NCI-H1417 treated with DMSO at 0.1 percent for 48 hours (cell line): ENCODE measurements at regions not wholly inside any gene's neighbourhood (a gene's known extent, or its start where the extent isn't known, plus 50 kb on each side); places are given as distances from the start of the nearest gene placed in this dataset.

ENCODE experiments used
- DNase-seq: peaks from one replicate; lab custom pipeline; 2025; lab: John Stamatoyannopoulos, UW

DNA sequence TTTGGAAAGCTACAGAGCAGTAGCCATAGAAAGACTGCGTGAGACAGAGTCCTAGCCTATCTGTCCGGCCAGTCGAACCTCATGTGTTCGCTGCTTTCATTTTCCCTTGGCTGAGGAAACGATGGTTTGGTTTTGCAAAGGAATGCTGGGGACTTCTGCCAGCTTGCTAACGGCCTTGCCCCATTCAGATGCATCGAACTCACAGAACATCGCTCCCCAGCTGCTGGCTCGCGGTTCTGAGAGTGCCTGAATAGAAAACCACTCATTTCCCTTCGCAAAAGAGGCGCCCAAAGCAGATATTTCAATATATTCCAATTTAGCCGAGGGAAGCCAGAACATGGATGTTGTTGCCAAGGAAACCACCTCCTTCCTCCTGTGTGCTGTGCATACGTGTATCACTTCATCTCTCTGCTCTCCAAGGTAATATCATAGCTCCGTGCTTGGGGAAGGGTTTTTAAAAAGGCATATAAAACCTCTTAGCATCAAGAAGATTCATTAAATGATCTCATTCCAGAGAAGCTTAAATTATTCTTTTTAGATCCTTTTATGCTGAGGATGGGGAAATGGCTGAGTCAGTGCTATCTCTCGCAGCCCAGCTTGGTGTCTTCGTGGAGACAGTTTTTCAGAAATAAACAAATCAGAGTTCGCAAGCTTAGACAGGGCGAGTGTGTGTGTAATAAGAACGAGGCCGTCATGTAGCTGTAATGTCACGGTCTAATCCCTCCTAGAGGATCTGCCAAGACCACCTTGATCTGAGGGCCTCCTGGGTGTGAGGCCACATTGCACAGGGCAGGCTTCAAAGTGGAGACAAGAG is 215.2 kb downstream of the RPS24 start:
- DNase-seq: no peak

GRCh38 chr10:78249690-78250089 is 216.0 kb downstream of the RPS24 start:
- DNase-seq: no peak

GRCh38 chr10:78250313-78251015 is 216.8 kb downstream of the RPS24 start:
- DNase-seq: no peak

GRCh38 chr10:78251016-78251385 is 217.3 kb downstream of the RPS24 start:
- DNase-seq: no peak

DNA sequence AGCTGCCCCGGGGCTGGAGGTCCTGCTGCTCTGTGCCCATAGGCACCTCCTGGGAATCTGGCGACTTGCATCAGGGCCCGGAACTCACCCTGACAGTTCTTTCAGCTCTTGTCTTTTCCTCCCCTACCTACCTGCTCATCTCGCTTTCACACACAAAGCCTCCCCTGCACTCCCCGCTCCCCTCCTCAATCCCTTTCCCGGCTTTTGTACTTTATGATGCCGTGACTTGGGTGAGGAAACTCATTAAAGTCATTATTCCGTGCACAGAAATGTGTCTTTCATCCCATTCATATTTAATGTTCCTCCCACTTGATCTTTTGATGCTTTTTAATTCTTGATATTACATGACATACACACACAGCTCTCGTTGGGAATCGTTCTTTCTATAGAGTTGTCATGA is 218.6 kb downstream of the RPS24 start:
- DNase-seq: no peak

DNA sequence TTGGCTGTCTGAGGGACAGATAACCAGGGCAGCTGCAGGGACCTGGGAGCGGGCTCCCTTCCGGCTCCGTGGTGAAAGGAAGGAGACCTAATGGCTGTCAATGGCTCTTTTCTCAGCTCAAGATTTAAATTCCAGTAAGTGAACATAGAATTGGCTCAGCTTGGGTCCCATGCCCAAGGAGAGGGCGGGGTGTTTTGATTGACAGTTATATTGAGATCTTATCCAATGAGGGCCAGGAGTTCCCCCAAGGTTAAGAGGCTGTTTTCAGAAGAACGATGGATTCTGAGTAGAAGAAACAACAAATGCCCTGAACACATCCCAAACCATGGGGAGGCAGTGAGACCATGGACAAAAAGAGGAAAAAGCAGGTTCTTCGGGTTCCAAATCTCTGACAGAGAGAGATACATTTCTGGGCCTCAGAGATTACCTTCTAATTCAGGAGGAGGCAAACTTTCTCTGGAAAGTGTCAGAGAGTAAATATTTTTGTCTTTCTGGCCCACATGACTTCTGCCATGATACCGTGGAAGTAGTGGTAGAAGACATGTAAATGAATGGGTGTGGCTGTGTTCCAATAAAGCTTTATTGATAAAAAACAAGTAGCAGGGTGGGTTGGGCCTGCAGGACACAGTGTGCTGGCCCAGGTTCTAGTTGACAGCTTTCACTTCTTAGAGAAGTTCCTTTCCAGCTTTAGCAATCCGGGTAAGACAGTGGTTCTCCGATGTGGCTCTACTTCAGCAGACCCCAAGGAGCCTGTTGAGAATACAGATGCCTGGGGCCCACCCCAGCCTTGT is 219.6 kb downstream of the RPS24 start:
- no peak for DNase-seq

DNA sequence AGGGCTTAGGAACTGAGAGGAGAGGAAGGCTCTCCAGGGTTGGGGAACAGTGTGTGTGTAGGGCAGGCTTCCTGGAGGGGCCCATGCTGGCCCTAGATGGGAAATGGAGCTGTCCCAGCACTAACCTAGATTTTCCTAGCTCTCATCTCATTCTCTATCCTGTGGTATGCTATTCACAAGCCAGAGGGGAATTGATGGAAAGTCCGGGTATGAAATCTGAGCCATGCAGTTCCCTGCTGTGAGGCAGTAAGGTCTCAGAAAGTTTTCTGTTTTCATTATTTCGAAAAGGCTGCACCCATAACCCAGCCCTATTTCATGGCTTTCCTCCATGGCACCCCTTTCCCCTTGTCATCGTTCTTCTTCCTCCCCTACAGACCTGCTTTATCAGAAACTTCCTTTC is 220.3 kb downstream of the RPS24 start:
- no peak for DNase-seq

GRCh38 chr10:78255214-78255613 is 221.6 kb downstream of the RPS24 start:
- no peak for DNase-seq

DNA sequence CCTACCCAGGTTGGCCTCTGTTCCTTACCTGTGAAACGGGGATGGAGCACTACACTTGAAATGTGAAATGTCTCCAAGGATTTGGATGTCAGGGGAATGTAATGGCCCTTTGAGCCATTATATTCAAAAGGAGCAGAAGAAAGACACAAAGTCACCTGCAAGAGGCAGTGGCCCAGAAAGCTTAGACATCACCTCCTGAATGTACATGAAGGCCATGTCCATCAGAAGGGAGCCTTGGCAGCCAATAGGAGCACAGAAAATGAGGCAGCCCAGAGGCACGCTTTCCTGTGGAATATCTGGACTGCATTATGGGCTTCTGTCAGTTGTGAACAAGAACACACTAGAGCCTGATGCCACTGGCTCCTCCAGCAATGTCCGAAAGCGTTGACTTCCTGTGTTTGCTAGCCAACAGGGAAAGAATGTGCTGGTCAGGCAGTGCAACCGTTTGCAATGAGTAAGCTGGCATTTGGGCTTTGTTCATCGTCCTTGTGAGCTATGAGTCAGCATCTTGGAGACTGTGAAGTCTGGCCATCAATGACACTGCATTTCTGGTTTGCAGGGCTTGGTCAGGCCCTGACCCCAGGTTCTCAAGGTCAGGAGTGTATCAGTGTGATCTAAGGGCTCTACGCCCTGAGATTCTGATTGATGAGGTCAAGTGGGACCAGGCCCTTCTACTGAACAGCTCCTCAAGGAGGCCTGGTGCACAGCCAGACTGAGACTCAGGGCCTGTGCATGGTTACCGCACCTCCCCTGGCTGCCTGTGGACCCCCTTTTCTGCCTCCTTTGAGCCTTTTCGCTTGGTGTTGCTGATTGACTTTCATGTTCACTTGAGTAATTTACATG is 222.4 kb downstream of the RPS24 start:
- DNase-seq: no peak

DNA sequence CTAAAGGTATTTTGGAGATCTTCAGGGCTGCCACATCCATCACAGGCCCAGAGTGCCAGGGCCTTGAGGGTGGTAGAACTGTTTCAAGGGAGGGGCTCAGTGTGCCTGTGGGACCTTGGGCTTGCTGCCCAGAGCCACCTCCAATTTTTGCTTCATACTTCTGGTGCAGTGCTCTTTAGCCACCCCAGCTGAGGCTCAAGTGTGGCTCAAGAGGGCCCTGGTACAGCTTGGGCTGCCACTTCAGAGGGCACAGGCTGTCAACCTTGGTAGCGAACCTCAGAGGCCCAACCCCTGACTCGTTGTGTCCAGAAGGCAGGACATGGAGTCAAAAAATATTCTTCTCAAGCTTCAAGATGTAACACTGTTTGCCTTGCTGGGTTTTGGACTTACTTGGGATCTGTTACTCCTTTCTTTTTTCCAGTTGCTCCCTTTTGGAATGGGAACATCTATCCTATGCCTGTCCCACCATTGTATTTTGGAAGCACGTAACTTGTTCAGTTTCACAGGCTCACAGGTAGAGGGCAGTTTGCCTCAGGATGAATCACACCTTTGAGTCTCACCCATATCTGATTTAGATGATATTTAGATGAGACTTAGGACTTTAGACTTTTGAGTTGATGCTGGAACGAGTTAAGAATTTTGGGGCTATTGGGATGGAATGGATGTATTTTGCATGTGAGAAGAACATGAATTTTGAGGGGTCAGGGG is 224.8 kb downstream of the RPS24 start:
- DNase-seq: no peak

GRCh38 chr10:78259391-78259790 is 225.7 kb downstream of the RPS24 start:
- DNase-seq: no peak

DNA sequence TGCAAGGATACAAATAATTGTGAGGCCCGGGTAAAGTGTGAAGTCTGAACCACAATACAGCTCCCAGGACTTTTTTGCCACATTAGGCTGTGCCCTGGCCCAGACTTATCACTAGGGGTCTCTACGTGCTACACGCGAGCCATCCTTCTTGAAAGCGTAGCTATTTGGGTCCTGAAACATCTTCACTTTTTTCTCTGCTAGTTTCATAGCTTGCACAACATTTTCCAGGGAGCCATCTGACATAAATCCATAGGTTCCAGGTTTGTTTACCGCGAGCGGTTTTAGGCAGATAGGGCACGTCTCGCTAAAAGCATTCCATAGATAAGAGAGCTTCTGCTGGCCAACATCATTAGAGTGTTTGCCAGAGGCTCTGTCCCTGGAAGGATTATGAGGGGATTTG is 226.5 kb downstream of the RPS24 start:
- no peak for DNase-seq

- DNase-seq: no peak
Measured at GRCh38 chr10:78260680-78261079, 227.0 kb downstream of the RPS24 start.

- DNase-seq: no peak
Measured at GRCh38 chr10:78261291-78261690, 227.6 kb downstream of the RPS24 start.

- no peak for DNase-seq
Measured at GRCh38 chr10:78262860-78263259, 229.2 kb downstream of the RPS24 start.

DNA sequence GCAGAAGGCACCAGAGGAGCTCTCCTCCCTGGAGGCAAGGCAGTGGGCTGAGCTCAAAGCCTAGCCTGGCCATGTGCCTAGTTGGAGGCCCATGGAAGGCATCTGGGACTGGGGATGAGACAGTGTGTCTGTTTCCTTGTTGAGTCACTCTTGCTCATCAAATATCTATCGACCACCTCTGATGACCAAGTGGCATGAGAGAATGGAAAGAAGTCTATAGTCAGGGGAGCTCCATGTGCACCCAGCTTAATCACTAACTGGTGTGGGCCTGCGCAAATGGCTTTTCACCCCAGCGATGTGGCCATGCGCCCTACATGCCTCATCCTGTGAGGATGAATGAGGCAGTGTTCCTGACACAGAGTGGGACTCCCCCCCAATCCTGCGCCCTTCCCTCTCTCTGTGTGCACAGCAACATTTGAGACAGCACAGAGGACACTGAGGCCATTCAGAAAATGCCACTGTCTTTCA is 229.9 kb downstream of the RPS24 start:
- DNase-seq: no peak

- no peak for DNase-seq
Measured at GRCh38 chr10:78264361-78264760, 230.7 kb downstream of the RPS24 start.

DNA sequence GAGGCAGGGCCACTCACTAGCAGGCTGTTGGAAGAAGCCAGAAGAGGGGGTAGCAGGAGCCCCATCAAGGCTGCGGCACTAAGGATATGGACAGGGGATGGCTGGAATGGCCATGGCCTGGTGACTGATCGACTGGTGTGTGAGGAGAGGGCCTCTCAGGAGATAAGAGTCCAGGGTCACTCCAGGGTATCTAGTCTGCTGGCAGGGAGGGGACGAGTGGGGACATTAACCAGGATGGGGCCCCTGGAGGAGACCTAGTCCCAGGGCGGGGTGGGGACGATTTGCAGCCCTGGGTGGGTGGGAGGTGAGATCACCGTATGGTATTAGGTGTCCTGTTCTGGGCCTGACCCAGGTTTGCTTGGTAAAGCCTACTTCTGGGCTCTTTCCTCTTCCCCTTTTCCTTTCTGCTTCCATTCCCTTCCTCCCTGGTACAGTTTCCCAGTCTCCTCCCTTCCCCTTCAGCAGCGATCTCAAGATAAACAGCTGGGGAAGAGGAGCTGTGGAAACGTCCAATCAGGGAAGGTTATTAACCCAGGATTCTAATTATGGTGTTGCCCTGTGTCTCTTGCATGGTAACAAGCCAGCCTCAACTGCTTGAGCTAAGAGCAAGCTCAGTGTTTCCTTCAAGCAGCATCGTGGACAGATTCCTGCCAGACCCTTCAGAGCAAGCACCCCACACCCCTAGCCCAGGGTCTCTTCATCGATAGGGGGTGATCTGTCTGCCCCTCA is 233.2 kb downstream of the RPS24 start:
- peak; percentile 15 for DNase-seq

DNA sequence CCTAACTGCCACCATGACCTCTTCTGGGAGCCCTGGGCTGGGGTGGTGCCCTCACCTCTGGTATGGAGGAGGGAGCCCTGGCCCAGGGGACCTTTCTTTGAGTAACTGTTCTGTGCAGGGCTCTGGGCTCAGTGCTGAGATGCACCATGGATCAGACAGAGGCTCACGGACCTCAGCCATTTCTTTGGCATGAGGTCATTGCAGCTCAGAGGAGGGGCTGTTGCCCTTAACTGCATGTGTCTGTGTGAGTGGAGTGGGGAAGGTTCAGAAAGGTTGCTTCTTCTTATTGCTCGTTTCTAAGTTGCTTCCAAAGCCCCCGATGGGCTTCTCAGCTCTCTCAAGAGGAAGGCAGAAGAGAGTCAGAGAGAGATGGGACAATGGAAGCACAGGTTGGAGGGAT is 233.9 kb downstream of the RPS24 start:
- DNase-seq: no peak

- DNase-seq: no peak
Measured at GRCh38 chr10:78269060-78269459, 235.4 kb downstream of the RPS24 start.
